HG03135 (cell line): ENCODE measurements at regions not wholly inside any gene's neighbourhood (a gene's known extent, or its start where the extent isn't known, plus 50 kb on each side); places are given as distances from the start of the nearest gene placed in this dataset.

Experiments
- ATAC-seq: cut with Tn5 transposase; IDR thresholded peaks from one replicate; pipeline ENCODE4 v1.9.1; 2021; ENCODE audit warnings: mild to moderate bottlenecking, moderate library complexity; ENCODE audit not compliant: unreplicated experiment

- ATAC-seq, result peak; percentile 22
Measured at GRCh38 chr15:89400116-89400781, 65.6 kb upstream of the POLG start.

DNA sequence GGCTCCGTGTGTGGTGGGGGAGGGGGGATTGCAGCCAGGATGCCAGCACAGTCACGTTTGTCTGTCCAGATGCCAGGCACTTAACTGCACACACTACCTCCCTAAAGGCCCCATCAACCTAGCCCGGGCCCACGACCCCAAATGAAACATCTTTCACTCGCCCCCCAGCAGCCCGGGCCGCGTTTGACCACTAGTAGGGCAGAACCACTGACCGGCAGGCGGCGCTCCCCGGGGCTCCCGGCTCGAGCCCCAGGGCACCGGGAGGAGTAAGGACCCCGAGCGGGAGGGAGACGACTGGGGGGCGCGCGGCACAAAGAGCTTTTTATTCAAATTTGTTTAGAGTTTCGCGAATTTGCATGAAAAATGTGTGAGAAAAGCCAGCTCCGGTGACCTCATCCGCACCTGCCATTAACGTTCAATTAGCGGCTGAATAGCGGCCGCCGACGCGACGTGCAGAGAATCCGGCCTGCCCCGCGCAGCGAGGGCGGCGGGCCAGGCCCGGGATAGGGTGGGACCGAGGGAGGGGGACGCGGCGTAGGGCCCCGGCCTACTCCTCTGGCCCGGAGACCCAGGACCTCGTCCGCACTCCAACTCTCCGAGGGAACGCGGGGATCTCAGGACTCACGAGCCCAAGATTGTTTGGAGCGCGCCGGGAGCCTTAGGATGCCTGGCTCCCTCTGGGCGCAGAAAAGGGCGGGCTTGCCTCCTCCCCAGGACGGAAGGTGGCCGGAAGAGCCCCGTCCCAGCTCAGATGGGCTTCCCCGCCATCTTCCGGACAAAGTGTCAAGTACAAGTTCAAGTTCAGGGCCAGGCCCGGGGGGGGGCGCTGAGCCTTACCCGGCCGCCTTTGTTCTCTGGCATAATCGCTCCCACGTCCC lies 64.9 kb upstream of the POLG start:
- peak; percentile 67 for ATAC-seq

GRCh38 chr15:89398896-89399237 lies 64.2 kb upstream of the POLG start:
- ATAC-seq, result no peak

DNA sequence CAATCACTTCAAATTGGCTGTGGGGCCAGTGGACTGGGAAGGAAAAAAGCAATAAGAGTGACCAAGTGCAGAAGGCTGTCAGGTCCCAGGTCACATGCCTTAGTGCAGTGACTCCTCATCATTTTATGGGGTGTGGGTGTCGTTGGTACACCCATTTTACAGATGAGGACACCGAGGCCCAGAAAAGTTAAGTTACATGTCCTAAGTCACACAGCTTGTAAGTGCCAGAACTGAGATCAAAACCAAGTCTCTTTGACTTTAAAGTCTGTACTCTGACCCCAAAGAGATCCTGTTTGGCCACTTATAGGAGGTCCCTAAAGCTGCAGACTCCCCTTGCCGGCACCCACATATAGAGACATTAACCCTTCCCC lies 63.0 kb upstream of the POLG start:
- ATAC-seq, result no peak

- ATAC-seq, result no peak
Measured at GRCh38 chr15:89396723-89397652, 62.4 kb upstream of the POLG start.

GRCh38 chr15:89395996-89396395 lies 61.4 kb upstream of the POLG start:
- ATAC-seq, result no peak

- no peak for ATAC-seq
Measured at GRCh38 chr15:89395461-89395871, 60.8 kb upstream of the POLG start.

GRCh38 chr15:89395031-89395430 lies 60.4 kb upstream of the POLG start:
- no peak for ATAC-seq

GRCh38 chr15:89393056-89393455 lies 58.4 kb upstream of the POLG start:
- ATAC-seq, result no peak

DNA sequence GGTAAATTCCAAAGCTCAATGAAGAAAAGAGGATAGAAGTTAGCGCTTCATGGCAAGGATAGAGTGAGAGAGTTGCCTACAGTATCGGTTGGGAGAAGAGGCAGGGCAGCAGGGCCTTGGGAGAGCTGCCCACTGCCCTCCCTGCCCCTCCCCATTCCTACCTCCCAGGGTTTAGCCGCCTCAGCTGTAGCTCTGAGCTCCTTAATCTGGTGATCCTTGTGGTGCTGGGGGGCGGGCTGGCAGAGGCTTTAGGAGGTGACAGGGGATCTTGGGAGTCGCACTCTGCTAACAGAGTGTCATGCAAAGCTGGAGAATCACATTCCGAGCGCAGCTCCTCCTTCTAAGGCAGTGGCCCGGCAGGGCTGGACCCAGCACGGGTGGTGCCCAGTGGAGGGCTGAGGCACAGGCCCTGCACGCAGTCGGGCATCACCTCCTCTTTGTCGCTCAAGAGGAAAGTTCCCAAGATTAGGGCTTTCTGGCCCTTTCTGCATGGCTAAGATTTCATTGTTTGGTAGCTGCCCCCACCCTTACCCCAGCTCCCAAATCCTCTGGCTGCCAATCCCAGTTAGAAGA lies 57.1 kb upstream of the POLG start:
- no peak for ATAC-seq

- no peak for ATAC-seq
Measured at GRCh38 chr15:89389841-89390603, 55.4 kb upstream of the POLG start.

DNA sequence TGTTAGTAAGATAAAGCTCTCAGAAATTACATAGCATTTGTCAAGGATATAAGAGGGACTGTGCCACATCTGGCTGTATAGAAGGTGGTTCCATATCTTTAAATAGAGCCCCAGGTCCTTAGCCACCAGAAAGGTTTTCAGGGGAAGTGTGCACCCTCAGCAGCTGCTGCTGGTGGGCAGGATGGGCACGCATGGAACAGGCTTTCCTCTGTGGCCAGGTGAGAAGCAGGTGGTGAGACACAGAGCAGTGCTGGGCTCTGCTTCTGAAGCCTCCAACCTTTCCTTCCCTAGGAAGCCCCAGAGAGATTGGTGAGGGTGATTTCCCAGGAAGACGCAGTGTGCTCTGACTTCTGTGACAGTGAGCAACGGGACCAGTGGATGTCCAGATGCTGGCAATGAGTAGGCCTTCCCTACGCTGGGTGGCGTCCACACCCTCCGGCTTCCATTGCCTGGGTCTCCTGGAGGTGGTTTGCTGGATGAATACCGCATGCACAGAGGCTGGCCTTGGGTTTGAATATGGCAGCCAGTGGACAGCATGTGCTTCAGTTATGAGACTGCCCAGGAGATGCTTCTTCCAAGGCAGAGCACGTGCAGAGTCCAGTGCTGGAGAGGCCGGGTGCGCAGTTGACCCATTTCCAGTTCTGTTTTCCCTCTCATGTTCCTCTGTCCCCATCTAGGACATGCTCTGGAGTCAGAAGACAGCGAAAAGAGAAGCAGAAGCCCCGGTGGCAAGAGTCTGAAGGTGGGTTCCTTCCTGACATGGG lies 52.7 kb upstream of the POLG start:
- no peak for ATAC-seq

DNA sequence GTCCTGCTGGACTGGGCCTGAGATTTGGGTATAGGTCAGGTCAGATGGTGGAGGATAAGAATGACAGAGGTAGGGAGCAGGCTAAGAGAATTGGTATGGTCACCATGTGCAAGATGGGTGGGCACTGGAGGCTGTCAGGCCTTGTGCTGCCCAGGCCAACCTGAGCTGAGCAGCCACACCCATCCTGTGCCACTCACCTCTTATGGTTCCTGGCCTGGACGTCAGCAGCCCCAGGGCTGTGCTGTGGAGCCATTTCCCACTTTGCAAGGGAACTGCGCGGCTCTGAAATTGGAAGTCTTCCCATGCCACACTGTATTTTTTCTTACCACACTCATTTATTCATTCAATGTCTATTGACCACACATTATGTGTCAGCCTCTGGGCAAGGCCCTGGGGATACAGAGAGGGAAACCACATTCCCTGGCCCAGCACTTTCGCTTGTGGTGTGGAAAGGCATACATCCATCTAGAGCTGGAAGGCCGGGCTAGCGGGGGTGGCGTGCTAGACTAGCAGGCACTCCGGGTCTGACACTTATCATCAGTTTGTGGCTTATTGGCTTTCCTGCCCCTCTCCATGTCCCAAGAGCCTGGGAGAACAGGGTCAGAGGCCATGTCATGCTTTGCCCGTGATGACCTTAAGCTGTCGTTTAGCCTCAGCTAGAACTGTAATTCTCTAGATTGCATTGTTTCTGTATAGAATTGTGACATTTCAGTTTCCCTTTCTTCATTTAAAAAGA lies 51.1 kb upstream of the POLG start:
- ATAC-seq, result no peak
